Fibroblast of villous mesenchyme (primary cell): ENCODE measurements at regions not wholly inside any gene's neighbourhood (a gene's known extent, or its start where the extent isn't known, plus 50 kb on each side); places are given as distances from the start of the nearest gene placed in this dataset.

Experiments used
- DNase-seq: peaks from one replicate; pipeline ENCODE4 v3.0.0-alpha.2; 2010; ENCODE audit warnings: low read depth
- H3K4me3 ChIP-seq: 2 replicates; pipeline ENCODE4 v1.5.1; 2011; ENCODE audit warnings: low read depth, mild to moderate bottlenecking, low read length
- CTCF ChIP-seq: IDR thresholded peaks from 2 replicates; pipeline ENCODE4 v1.5.1; 2012; ENCODE audit warnings: low read depth, mild to moderate bottlenecking, low read length; ENCODE audit not compliant: insufficient read depth

DNA sequence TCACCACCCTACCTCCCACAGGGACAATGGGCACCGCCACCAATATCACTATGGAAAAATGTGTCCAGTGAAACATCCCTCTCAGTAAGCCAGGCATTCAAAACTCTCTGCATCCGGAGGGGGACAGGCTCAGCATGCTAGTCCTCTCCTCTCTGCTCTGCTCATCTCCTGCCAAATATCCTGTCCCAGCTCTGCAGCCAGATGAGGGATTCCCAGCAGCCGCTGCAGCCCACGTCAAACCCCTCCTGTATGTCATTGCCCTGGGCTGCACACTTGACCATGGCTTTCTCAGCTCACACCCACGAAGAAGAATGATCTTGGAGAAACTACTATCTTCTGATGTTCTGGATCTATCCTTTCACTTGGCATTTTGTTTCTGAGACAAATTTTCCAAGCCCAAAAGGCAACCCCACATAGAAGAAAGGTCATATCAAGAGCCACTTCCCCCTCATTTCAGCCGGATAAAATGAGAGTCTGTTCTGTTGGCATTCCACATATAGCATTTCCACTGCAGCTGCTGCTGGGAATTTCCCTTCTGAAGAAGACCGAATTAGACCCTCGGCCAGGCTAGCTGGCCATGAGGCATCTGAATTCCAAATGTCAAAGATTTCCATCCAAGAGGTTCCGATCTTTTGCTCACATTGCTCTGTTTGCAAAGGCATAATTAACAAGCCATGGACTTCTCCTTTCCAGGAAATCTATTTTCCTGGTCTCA, 338.0 kb downstream of the ACTL7B start:
- no peak for DNase-seq
- no peak for TF ChIP-seq CTCF
- no peak overlapping the region for H3K4me3 ChIP-seq

DNA sequence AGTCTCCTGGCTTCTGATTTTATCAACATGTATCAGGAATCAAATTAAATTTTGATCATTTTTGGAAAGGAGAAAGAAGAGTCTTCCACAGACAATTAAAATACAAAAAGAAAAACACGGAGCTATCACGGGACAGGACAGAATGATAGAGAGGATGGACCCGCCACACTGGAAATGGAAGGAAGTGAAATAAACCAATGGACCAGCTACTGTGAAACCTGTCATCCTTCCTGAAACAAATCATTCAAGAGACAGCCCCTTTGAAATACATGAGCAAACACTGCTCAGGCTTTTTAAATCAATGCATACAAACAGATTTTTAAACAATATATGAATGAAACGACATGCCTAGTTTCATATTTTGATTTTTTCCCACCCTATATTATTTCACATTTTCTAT, 339.4 kb downstream of the ACTL7B start:
- no peak for TF ChIP-seq CTCF
- no peak overlapping the region for H3K4me3 ChIP-seq
- no peak for DNase-seq

DNA sequence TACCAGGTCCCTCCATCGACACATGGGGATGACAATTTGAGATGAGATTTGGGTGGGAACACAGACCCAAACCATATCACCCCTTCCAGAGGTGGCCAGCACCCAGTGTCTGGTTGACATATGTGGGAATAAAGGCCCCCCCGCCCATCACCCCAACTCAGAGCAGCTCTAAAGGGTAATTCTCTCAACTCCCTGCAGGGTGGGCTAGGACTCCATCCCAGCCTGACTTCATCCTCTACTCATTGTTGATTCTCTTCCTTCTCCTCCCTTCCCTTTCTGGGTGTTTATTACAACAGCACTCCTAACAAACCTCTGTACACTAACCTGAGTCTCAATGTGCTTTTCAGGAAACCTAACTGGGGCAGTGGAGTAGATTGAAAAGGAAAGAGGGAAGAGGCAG, 339.9 kb downstream of the ACTL7B start:
- H3K4me3 ChIP-seq: no peak overlapping the region
- peak; percentile 6 for TF ChIP-seq CTCF
- no peak for DNase-seq

DNA sequence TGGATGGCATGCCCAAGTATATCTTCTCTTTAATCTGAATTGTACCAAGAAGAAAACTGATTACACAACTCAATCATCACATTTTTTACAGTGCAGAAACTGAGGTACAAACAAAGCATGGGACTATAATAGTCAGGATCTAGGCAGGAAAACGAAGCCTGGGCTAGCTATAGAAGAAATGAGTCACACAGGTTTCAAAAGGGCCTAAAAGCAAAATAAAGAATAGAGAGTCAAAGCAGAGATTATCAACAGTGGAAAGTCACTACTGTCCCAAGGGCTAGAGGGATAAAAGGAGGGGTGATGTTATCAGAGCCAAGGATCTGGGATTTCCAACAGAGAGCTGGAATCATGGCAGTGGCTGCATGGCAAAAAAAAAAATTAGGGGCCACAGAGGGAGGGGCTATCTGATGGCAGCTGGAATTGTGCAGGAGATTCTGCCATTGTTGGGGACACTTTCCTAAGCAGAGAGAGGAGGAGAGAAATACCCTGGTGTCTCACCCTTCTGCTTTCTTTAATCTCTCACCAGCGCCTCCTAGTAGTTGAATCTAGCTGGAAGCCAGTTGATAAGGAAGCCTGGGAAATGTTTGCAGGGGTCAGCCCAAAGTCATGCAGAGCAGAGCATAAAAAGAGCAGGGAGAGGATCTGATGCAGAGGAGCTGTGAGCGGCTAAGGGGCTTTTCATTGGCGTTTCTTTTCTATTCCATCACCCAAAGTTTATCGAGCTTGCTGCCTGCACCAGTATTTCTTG, 343.2 kb downstream of the ACTL7B start:
- no peak overlapping the region for H3K4me3 ChIP-seq
- no peak for TF ChIP-seq CTCF
- DNase-seq: peak; percentile 28

DNA sequence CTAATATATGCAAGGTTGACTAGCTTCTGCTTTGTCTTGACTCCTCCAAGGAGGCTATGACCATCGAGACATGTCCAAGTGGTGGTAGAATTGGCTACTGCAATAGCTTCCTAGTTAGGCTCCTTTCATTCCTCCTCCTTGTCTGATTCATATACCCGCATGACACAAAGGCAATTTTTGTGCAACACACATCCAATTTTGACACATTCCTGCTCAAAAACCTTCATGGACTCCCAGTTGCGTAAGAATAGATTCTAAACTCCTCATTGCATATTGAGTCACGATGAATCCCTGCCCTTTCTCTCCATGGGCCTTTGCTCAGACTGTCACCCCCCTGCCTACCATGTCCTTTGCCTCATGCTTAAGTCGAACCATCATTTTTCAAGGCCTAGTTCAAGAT, 344.5 kb downstream of the ACTL7B start:
- TF ChIP-seq CTCF: no peak
- H3K4me3 ChIP-seq: no peak overlapping the region
- peak; percentile 75 for DNase-seq

- TF ChIP-seq CTCF: no peak
These were observed 358.9 kb downstream of the ACTL7B start for GRCh38 chr9:108496846-108497245.

More at GRCh38 chr9:108496846-108497245, 358.9 kb downstream of the ACTL7B start:
- no peak overlapping the region for H3K4me3 ChIP-seq
- DNase-seq: no peak
